PC-3 (cell line): ENCODE measurements at regions not wholly inside any gene's neighbourhood (a gene's known extent, or its start where the extent isn't known, plus 50 kb on each side); places are given as distances from the start of the nearest gene placed in this dataset.

Source experiments
- ATAC-seq: fragments of 200-7000 bp; cut with Tn5 transposase; 2 replicates; pipeline ENCODE4 v1.9.1; 2020; ENCODE audit warnings: mild to moderate bottlenecking, moderate library complexity
- BruUV-seq: library from RNA; stranded (reverse); fragments of 400-500 nt; replicated peaks from 2 replicates; lab custom pipeline; 2021; lab: Mats Ljungman, UMichigan
- CTCF ChIA-PET: fragments of 300-600 bp; sonication (Branson Sonifier 250); formaldehyde crosslinking; loops from one replicate; lab custom pipeline; 2022; ENCODE audit warnings: antibody characterized with exemption; lab: Charles Lee
- POLR2A ChIA-PET: fragments of 300-600 bp; sonication (Branson Sonifier 250); formaldehyde crosslinking; loops from one replicate; lab custom pipeline; 2022; ENCODE audit warnings: antibody characterized with exemption; ENCODE audit not compliant: unreplicated experiment; lab: Charles Lee
- DNase-seq: peaks from one replicate; pipeline ENCODE4 v3.0.0-alpha.2; 2015
- H2AFZ ChIP-seq: fragments of 300-600 bp; sonication (generic); 2 replicates; pipeline ENCODE4 v1.6.0; 2016; ENCODE audit warnings: antibody characterized with exemption, low read length
- H3F3A ChIP-seq: fragments of 300-600 bp; sonication (generic); one replicate; pipeline ENCODE4 v1.6.0; 2017; ENCODE audit warnings: antibody characterized with exemption, low read length, control low read depth, mild to moderate bottlenecking; ENCODE audit not compliant: unreplicated experiment
- H3K27ac ChIP-seq: fragments of 300-600 bp; sonication (generic); 2 replicates; pipeline ENCODE4 v1.5.1; 2016; ENCODE audit warnings: mild to moderate bottlenecking, low read length
- H3K27me3 ChIP-seq: fragments of 300-600 bp; sonication (generic); 2 replicates; pipeline ENCODE4 v1.6.1; 2016; ENCODE audit warnings: low read length, mixed read lengths
- H3K36me3 ChIP-seq: fragments of 300-600 bp; sonication (generic); 2 replicates; pipeline ENCODE4 v1.6.1; 2016; ENCODE audit warnings: low read depth, mixed run types, low read length, mixed read lengths
- H3K4me1 ChIP-seq: fragments of 300-600 bp; sonication (generic); 2 replicates; pipeline ENCODE4 v1.5.1; 2016; ENCODE audit warnings: low read length; ENCODE audit not compliant: insufficient read depth
- H3K4me2 ChIP-seq: fragments of 300-600 bp; sonication (generic); 2 replicates; pipeline ENCODE4 v1.6.0; 2016; ENCODE audit warnings: low read length
- H3K4me3 ChIP-seq: fragments of 300-600 bp; sonication (generic); 2 replicates; pipeline ENCODE4 v1.5.1; 2016; ENCODE audit warnings: mild to moderate bottlenecking, low read length, mixed read lengths
- H3K79me2 ChIP-seq: fragments of 300-600 bp; sonication (generic); 2 replicates; pipeline ENCODE4 v1.6.1; 2017; ENCODE audit warnings: low read length, mixed read lengths
- H3K9ac ChIP-seq: fragments of 300-600 bp; sonication (generic); 2 replicates; pipeline ENCODE4 v1.6.0; 2016; ENCODE audit warnings: mild to moderate bottlenecking, low read length
- H3K9me2 ChIP-seq: fragments of 300-600 bp; sonication (generic); replicated peaks from 2 replicates; pipeline ENCODE4 v1.6.1; 2016; ENCODE audit warnings: mixed run types, low read length, mixed read lengths
- H3K9me3 ChIP-seq: fragments of 300-600 bp; sonication (generic); 2 replicates; pipeline ENCODE4 v1.6.1; 2016; ENCODE audit warnings: low read length, mixed read lengths
- H4K20me1 ChIP-seq: fragments of 300-600 bp; sonication (generic); 2 replicates; pipeline ENCODE4 v1.6.1; 2016; ENCODE audit warnings: low read length, mixed read lengths
- CTCF ChIP-seq: fragments of 300-600 bp; sonication (generic); conservative IDR thresholded peaks from 2 replicates; pipeline ENCODE4 v1.5.1; 2017; ENCODE audit warnings: antibody characterized with exemption, low read depth, mild to moderate bottlenecking, low read length
- EZH2 ChIP-seq: fragments of 300-600 bp; sonication (generic); IDR thresholded peaks from one replicate; pipeline ENCODE4 v1.6.1; 2017; ENCODE audit warnings: antibody characterized with exemption, mild to moderate bottlenecking, low read length; ENCODE audit not compliant: unreplicated experiment
- EZH2phosphoT487 ChIP-seq: fragments of 300-600 bp; sonication (generic); IDR thresholded peaks from 2 replicates; pipeline ENCODE4 v1.6.1; 2018; ENCODE audit warnings: mild to moderate bottlenecking, antibody characterized with exemption, low read length, borderline replicate concordance
- intact Hi-C: fragments of 100-400 bp; cut with micrococcal nuclease; formaldehyde crosslinking; loops from 2 replicates; pipeline ENCODE4 v1.9.0; 2023

GRCh38 chr5:116381201-116381600, 193.4 kb downstream of the SEMA6A start:
- Histone ChIP-seq H3K9me3 (no peaks in the 10 kb centered on the region), H2AFZ (no peak overlapping the region), H4K20me1 (no peaks in the 10 kb centered on the region), H3K4me1 (no peaks in the 10 kb centered on the region), H3K4me2 (no peak overlapping the region), H3K4me3 (no peak overlapping the region), H3K9ac (no peak overlapping the region), H3K27me3 (no peaks in the 10 kb centered on the region), H3K36me3 (no peaks in the 10 kb centered on the region), H3F3A (no peaks in the 10 kb centered on the region), H3K9me2 (no peaks in the 10 kb centered on the region), H3K27ac (no peak overlapping the region), H3K79me2 (no peaks in the 10 kb centered on the region)
- no peak for TF ChIP-seq EZH2
- no peak for TF ChIP-seq EZH2phosphoT487
- no peak for TF ChIP-seq CTCF
- BruUV-seq, result no TSS peak
- CTCF ChIA-PET, result no interaction called here
- POLR2A ChIA-PET, result no interaction called here
- no peak for DNase-seq
- intact Hi-C loops, result no loop called here
- no peak for ATAC-seq

- BruUV-seq, result no TSS peak
- ChIA-PET POLR2A (no interaction called here), CTCF (no interaction called here)
- Histone ChIP-seq H3K27ac (no peak overlapping the region), H3K9me3 (no peaks in the 10 kb centered on the region), H3K4me3 (no peak overlapping the region), H3F3A (no peaks in the 10 kb centered on the region), H4K20me1 (no peaks in the 10 kb centered on the region), H3K79me2 (no peaks in the 10 kb centered on the region), H3K9ac (no peak overlapping the region), H3K4me1 (no peaks in the 10 kb centered on the region), H3K9me2 (no peaks in the 10 kb centered on the region), H3K4me2 (no peak overlapping the region), H3K27me3 (no peaks in the 10 kb centered on the region), H3K36me3 (no peaks in the 10 kb centered on the region), H2AFZ (no peak overlapping the region)
- TF ChIP-seq CTCF, result no peak
- no peak for TF ChIP-seq EZH2phosphoT487
- TF ChIP-seq EZH2, result no peak
- intact Hi-C loops, result no loop called here
- no peak for DNase-seq
- ATAC-seq, result no peak
These were observed 194.0 kb downstream of the SEMA6A start for GRCh38 chr5:116380621-116381020.

- H3K79me2 ChIP-seq, result no peaks in the 10 kb centered on the region
- DNase-seq, result no peak
- intact Hi-C loops, result no loop called here
- no peaks in the 10 kb centered on the region for H3K9me2 ChIP-seq
- no peak overlapping the region for H3K4me3 ChIP-seq
- H4K20me1 ChIP-seq, result no peaks in the 10 kb centered on the region
- POLR2A ChIA-PET, result no interaction called here
- no TSS peak for BruUV-seq
- no peaks in the 10 kb centered on the region for H3K4me1 ChIP-seq
- no peak overlapping the region for H2AFZ ChIP-seq
- H3K4me2 ChIP-seq, result no peak overlapping the region
- CTCF ChIA-PET, result no interaction called here
- H3K27ac ChIP-seq, result no peak overlapping the region
- H3K27me3 ChIP-seq, result no peaks in the 10 kb centered on the region
- TF ChIP-seq EZH2phosphoT487, result no peak
- TF ChIP-seq CTCF, result no peak
- TF ChIP-seq EZH2, result no peak
- no peak for ATAC-seq
- H3K9ac ChIP-seq, result no peak overlapping the region
- no peaks in the 10 kb centered on the region for H3K9me3 ChIP-seq
- no peaks in the 10 kb centered on the region for H3K36me3 ChIP-seq
- H3F3A ChIP-seq, result no peaks in the 10 kb centered on the region
These were observed 195.3 kb downstream of the SEMA6A start for GRCh38 chr5:116379306-116379705.
